Activated CD4-positive, CD25-positive, alpha-beta regulatory T cell (primary cell): ENCODE measurements at regions not wholly inside any gene's neighbourhood (a gene's known extent, or its start where the extent isn't known, plus 50 kb on each side); places are given as distances from the start of the nearest gene placed in this dataset.

Experiments
- DNase-seq, 4 experiments: peaks; one replicate each; lab custom pipeline; 2025; lab: John Stamatoyannopoulos, UW

DNA sequence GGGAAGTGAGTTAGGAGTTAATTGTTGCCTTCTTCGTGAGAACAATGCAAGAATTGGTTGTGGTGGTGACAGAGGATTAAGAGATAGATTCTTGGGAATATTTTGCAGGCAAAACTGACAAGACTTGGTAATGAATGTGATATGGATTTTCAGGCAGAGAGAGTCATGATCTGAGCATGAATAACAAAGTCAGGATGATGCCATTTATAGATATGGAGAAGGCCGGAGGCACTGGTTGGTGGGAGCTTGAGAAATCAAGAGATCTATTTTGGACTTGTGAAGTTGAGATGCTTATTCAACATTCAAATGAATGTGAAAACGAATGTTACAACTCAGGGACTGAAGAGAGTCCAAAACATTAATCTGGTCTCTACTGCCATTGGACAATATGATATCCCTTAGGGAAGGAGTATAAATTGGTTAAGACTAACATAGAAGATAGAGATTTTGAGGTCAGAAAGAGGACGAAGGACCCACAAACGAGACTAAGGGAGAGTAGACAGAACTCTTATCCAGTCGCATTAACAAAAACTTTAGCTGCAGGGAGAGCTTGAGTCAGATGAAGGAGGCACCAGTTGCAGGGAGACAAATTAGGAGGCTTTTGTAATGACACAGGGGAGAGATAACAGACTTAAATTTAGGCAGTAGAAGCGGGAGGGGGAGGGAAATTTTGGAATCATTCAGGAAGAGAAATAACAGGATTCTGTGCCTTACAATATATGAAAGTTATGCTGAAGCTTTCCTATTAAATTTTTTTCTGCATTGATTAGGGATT, 1090.6 kb downstream of the GALC start:
- no peak for DNase-seq

DNA sequence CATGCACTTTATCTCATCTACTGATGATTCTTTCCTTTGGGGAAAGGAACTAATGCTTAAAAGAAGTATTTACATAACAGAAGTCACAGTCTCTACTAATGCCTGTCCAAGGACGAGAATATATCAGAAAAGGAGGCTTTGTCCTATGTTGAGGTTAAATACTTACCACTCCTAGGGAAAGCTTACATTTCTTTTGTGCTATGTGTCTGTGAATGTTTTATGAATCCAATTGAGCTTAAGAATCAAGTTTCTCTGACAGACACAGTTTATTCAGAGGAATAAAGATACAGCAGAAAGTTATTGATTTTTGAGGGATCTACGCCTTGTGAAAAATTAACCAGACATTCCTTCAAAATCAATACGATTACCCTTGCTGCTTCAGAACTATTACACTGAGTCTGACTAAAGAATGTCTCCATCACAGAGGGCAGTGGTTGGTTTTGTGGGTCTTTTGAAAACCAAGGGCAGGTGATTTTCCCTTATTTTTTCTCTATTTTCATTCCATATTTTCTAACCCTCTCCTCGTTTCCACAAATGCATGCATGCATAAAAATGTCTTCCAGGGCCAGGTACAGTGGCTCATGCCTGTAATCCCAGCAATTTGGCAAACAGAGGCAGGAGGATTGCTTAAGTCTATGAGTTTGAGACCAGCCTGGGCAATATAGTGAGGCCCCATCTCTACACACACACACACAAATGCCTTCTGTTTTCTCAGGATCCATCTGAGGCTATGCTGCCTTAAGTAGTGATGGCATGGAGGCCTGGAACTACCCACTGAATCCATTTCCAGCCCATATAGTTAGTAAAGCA, 1095.1 kb downstream of the GALC start:
- no peak for DNase-seq

DNA sequence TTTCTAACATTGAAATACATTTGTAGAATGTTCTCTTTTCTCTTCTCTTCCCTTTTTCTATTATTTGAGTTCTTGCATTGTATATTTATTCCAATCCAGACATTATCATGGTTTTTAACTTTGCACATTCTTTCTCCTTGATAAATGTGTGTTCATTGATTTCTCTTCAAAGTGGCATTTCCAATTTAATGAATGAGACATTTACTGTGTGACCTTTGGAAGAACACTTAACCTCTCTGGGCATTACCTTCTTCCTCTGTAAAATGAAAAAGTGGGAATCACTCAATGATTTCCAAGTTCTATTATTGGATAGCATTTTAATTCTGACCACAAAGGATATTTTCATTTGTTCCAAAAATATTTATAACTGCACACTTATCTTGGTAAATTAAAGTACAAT, 1095.8 kb downstream of the GALC start:
- DNase-seq: no peak

DNA sequence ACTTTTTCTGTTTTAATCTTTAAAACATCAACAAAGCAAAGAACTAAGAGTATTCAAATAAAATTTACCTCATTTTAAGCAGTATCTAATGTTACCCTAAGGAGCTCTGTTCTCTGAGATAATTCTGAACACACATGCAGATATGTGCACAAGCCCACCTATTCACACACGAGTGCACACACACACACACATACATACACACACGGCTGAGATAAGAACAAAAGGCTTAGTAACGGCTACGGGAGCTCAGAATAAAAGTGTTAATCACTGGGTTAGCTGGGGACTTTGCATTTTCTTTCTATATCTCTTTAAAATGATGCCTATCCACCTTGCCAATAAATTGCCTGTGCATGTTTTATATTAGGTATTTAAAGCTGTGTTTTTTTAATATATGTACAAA, 1096.3 kb downstream of the GALC start:
- no peak for DNase-seq

DNA sequence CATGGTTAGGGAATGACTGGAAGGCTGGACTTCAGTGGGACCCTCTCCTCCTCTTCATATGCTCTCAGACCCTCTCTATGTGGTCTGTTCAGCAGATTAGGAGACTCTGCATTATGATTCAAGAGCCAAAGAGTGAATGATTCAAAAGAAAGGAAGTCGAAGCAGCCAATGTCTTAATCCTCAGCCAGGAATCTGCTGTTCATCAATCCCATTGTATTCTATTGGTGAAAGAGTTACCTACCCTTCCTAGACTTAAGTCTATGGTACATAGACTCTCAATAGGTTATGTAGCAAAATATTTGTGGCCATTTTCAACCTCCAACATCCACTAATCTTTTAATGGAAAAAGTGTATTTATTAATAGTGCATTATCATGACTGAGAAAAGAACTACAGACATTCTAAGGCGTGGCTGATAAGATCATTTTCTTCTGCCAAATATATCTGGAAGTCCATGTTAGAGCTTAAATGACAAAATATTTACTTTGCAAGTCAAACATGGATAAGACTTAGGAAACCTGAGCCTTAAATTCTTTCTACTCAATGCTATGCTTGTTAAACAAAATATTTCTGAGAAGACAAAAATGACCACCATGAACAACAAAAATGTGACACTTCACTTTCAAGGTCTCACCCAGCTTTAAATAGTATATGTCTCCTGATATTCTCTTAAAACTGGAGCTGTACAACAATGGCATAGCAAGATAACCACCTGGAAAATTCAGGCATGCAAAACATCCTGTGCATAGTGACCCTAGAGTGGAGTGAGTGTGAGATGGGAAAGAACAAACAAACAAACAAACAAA, 1100.6 kb downstream of the GALC start:
- DNase-seq: no peak

DNA sequence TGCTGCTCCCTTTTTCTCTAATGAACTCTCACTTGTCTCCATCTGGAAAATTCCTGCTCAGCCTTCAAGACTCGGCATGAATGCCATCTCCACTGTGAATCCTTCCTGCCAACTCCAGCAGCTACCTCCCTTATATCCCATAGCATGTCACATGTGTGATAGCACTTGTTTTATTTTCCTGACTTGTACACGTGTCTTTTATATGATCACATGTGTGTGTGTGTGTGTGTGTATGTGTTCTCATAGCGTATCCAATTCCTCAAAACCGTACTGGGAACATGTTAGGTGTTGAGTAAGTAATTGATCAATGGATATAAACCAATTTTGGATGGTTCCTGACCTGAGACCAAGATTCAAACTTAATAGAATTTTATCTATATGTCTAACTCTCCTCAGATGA, 1107.7 kb downstream of the GALC start:
- DNase-seq: no peak

DNA sequence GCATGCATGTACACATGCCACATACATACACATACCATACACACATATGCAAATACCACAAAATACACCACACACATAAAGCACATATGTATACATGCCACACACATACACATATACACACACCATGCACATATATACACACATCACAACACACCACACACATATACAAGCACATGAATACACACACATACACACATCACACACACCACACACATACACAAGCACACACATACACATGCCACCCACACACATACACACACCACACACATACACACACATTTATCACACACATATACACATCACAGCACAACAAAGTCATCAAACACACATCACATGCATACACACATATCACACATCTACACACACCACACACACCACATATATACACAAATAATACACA, 1108.5 kb downstream of the GALC start:
- DNase-seq: no peak

DNA sequence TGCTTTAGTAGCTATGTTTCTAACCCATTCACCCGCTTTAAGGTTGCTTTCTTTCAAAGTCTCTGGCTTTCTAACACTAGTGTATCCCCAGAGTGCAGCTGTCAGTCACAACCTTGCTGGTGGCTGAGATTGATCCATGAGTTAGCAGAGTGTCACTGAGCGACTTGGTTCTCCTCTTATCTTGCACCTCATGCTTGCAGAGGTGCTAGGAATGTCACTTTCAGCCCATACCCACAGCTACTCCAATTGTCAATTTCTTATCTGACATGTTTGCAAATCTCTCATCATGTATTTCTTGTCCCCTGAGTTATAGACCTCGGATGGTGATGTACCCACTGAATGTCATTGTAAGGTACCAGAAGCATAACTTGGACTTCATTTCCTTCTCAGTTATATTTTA, 1110.2 kb downstream of the GALC start:
- no peak for DNase-seq

DNA sequence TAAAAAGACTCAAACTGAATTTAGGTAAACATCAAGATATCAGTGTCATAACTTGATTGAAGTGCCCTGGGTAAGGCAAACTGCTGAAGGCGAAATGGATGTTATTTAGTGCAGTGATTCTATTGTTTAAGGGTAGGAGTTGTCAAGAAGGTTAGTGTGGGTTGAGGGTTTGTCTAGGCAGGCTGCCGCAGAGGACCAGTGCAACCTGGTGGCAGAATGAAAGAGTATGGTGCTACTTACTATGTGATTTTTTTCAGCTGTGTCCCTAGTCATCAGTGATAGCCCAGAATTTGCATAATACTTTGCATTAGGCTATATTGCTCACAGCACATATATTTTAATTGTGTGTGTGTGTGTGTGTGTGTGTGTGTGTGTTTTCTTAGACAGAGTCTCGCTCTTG, 1127.0 kb downstream of the GALC start:
- DNase-seq: no peak

DNA sequence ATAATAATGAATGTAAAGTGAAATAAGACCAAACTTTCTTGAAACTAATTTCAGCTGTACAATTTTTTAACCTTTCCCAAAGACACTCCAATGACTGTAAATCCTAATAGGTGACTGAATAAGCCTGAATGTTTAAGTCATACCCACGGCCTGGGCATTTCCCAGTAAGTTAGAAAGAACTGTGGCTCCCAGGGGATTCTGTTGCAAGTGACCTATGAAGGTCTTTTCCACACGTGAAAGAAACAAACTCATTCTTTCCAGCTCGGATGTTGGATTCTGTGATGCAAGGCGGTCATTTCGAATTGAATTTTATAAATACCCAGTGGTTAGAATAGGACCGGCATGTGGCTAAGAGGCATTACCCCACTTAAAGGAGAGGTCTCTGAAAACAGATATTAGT, 1134.4 kb downstream of the GALC start:
- DNase-seq: no peak

DNA sequence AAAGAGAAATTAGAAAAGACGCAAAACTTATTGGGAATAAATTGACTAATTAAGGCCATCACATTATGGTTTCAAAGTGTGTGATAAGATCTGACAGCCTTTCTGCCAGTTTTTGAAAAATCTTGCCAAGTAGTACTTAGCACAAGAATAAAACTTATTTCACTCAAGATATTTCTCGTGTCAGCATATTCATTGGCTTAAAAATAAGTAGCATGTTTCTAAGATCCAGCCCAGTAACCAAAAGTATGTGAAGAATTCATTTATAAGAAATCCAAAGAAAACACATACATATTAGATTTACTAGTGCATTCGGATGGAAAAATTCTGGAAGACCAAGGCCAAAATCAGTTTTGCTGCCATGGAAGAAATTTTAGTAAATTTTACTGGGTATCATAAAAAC, 1135.0 kb downstream of the GALC start:
- DNase-seq: no peak

DNA sequence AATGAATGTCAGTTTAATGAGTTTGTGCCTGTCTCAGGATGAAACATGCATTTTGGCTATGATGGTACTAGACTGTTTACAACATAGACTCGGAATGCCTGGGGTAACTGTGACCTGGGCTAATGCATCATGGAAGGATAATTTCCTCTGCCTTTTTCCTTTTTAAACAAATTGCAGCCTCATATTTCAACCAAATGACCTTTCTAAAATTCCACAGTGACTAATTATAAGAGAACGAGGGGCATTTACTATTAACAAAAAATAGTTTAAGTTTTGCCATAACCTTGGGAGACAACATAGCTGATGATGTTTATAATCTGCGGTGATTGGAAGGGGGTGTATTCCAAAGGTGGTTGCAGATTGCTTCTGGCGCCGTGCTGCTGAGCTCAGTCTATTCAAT, 1140.5 kb downstream of the GALC start:
- no peak for DNase-seq

DNA sequence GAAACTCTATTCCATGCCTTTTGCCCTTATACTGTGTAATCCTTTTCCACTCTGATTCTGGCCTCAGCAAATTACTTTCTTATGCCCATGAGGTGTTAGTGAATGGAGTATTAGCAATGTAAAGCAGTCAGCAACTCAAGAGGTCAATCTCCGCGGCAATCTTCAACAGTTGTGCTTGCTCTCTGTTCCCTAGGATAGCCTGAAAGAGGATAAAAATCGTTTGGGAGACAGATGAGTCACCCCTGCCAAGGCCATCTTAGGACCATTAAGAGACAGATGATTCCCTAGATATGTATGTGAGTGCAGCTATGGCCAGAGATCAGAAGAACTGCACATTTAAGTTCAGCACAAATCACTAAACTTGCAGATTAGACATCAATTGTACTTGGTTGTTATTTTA, 1145.8 kb downstream of the GALC start:
- no peak for DNase-seq

DNA sequence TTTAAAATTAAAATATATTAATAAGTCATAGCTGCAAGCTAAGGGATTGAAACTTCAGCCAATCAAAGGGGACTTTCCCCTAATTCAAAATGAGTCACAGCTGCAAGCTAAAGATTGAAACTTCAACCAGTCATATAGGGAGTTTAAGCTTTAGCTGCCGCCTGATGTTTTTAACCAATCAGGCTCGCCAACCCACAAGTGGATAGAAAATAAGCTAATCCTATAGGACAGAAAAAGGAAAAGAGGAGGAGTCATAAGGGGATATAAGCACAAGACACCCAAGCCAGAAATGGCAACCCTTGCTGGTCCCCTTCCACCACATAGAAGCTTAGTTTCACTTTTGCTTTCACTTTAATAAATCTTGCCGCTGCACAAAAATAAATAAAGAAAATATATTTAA, 1154.6 kb downstream of the GALC start:
- no peak for DNase-seq

DNA sequence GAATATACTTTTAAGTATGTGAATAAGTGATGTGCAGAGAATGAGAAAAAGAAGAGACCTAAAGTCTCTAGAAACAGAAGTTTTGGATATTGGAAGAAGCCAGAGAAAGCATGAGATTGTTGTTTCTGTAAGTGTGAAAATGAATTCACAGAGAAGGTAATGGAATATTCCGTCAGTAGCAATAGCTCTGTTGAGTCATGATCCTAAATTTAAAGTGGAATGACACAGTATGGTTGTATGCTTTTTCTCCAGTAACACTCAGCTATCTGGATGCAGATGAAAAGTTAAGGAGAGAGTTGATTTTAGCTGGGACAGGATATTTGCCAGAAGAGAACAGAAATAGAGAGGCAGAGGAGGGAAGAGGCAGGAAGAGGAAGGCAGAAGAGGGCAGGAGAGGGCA, 1166.3 kb downstream of the GALC start:
- no peak for DNase-seq

DNA sequence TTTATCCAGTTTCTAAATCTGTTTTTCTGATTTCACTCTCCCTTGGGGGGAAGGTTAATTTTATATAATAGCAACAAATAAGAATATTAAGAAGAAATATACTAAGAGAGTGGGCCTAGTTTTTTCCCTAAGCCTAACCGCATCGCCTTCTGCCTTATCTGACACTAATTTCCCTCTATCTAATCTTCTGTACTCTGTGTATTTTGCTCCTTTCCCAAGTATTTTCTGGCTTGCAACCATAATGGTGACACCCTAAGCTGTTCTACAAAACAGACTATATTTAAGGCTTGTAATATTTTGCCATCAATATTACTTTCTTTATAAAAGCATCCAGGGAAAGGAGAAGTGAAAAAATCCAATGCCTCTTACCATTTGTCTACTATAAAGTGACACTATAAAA, 1168.8 kb downstream of the GALC start:
- no peak for DNase-seq

DNA sequence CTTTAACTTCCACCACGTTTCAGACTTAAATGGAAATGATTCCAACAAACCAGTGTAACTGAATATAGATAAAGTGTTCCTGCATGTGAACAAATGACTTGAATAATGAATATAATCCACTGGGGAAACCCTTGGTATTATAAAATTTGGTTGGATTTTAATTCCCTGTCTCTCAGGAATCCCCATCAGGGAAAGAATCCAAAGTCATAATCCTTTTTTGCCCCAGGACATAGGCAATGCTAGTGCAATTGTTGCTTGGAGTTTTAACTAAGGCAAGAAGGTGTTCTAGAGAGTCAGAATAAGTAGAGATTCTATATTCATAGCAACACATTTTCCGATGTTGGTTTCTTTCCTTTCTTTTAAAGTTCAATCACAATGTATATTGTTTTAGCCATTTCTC, 1169.4 kb downstream of the GALC start:
- DNase-seq: no peak

DNA sequence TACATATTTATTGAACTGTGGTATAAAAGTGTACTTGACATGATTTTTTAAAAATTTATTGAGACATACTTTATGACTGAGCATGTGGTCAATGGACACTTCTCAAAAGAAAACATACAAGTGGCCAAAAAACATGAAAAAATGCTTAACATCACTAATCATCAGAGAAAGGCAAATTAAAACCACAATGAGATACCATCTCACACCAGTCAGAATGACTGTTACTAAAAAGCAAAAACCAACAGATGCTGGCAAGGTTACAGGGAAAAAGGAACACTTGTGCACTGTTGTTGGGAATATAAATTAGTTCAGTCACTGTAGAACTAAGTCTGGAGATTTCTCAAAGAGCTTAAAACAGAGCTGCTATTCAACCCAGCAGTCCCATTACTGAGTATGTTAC, 1177.6 kb downstream of the GALC start:
- DNase-seq: no peak

DNA sequence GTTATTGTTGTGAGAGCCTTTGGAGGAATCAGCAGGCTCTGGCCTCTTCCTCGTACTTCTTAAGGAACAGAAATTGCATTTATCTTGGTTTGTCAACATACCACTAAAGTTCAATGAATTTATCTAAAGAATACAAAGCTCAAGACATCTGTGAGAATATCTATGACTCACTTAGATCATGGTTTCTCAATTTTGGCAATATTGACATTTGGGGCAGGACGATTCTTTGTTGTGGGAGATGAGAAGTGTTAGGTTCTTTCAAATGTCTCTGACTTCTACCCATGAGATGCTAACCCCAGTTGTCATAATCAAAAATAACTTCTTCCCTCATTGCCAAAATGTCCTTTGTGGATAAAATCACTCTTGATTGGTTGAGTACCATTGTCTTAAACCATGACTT, 1190.3 kb downstream of the GALC start:
- no peak for DNase-seq

DNA sequence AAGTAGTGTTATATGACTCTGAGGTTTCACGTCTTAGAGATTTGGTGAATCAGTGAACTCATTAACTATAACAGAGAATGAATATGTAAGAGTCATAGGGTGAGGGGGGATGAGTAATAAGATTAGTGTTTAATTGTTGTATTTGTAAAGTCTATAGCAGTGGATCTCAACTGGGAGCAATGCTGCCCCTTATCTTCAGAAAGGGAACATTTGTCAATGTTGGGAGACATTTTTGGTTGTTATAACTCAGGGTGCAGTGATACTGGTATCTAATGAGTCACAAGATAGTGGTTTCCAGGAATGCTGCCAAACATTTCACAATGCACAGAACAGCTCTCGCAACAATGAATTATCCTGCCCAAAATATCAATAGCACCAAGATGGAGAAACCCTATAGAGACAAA, 1193.7 kb downstream of the GALC start:
- no peak for DNase-seq

DNA sequence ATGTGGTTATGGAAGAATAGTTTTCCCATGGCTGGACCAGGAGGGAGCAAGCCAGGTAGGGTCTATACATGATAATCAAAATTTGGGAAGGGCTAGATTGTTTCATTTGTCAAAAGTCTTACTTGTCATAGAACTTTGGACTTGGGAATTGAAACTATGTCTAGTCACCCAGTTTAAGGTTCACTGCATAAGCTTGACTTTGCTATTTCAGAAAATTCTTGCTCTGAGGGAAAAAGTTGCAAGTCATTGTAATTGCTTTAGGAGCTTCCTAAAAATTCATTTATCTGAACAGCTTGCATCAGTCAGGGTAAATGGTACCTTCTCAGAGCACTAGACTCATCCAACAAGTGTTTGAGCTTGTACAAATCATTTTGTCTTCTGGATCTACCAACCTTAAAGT, 1194.7 kb downstream of the GALC start:
- no peak for DNase-seq

DNA sequence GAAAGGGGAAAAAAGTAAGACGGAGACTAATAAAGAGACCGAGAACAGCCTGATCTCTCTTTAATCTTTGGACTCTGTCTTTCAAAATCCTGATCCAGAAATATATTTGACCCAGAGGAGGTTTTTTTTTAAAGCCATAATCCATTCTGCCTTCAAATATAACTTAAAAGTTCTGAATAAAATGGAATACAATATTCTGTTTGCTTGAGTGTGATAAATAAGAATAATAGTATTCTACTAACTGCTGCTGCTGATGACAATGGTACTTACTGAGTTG, 1196.0 kb downstream of the GALC start:
- DNase-seq: no peak
